NCI-H1436 treated with DMSO at 0.1 percent for 48 hours (cell line): ENCODE measurements at regions not wholly inside any gene's neighbourhood (a gene's known extent, or its start where the extent isn't known, plus 50 kb on each side); places are given as distances from the start of the nearest gene placed in this dataset.

Source experiments
- DNase-seq: peaks from one replicate; lab custom pipeline; 2025; lab: John Stamatoyannopoulos, UW

GRCh38 chr10:130766071-130766470 lies 545.5 kb downstream of the TCERG1L start:
- DNase-seq: no peak

GRCh38 chr10:130767116-130767730 lies 544.3 kb downstream of the TCERG1L start:
- DNase-seq: no peak

GRCh38 chr10:130769146-130770017 lies 542.1 kb downstream of the TCERG1L start:
- DNase-seq: no peak

- DNase-seq: no peak
Observed at GRCh38 chr10:130770018-130770630, 541.4 kb downstream of the TCERG1L start.

GRCh38 chr10:130771491-130771946 lies 540.0 kb downstream of the TCERG1L start:
- DNase-seq: no peak

- no peak for DNase-seq
Observed at GRCh38 chr10:130772056-130772455, 539.5 kb downstream of the TCERG1L start.

- no peak for DNase-seq
Observed at GRCh38 chr10:130772676-130773075, 538.8 kb downstream of the TCERG1L start.

- no peak for DNase-seq
Observed at GRCh38 chr10:130773941-130774340, 537.6 kb downstream of the TCERG1L start.

GRCh38 chr10:130774871-130775270 lies 536.6 kb downstream of the TCERG1L start:
- DNase-seq: no peak

- no peak for DNase-seq
Observed at GRCh38 chr10:130775311-130775710, 536.2 kb downstream of the TCERG1L start.

- no peak for DNase-seq
Observed at GRCh38 chr10:130776724-130777123, 534.8 kb downstream of the TCERG1L start.

GRCh38 chr10:130777507-130778165 lies 533.9 kb downstream of the TCERG1L start:
- DNase-seq: no peak

- no peak for DNase-seq
Observed at GRCh38 chr10:130778166-130778545, 533.4 kb downstream of the TCERG1L start.

- DNase-seq: no peak
Observed at GRCh38 chr10:130780763-130781162, 530.8 kb downstream of the TCERG1L start.

GRCh38 chr10:130781206-130781605 lies 530.3 kb downstream of the TCERG1L start:
- DNase-seq: no peak

GRCh38 chr10:130781623-130782022 lies 529.9 kb downstream of the TCERG1L start:
- no peak for DNase-seq

GRCh38 chr10:130782467-130782866 lies 529.1 kb downstream of the TCERG1L start:
- DNase-seq: no peak

- DNase-seq: no peak
Observed at GRCh38 chr10:130784326-130784725, 527.2 kb downstream of the TCERG1L start.

- DNase-seq: no peak
Observed at GRCh38 chr10:130786365-130786966, 525.1 kb downstream of the TCERG1L start.

- DNase-seq: no peak
Observed at GRCh38 chr10:130787243-130787642, 524.3 kb downstream of the TCERG1L start.

GRCh38 chr10:130787821-130788220 lies 523.7 kb downstream of the TCERG1L start:
- DNase-seq: no peak

- no peak for DNase-seq
Observed at GRCh38 chr10:130790339-130790738, 521.2 kb downstream of the TCERG1L start.
